IPS-11a (cell line): ENCODE measurements at regions not wholly inside any gene's neighbourhood (a gene's known extent, or its start where the extent isn't known, plus 50 kb on each side); places are given as distances from the start of the nearest gene placed in this dataset.
"Not testable (repeated sequence)": the region's sequence is repeated elsewhere in the genome, so short reads cannot be mapped to it uniquely, and the experiment has no call there.

Experiments used
- H3K4me3 ChIP-seq: one replicate; pipeline ENCODE4 v1.5.1; 2013; ENCODE audit warnings: low read depth, low read length, control low read depth

GRCh38 chr12:91505006-91505405, 322.4 kb upstream of the DCN start:
- H3K4me3 ChIP-seq, result no peak overlapping the region

GRCh38 chr12:91502208-91502607, 319.6 kb upstream of the DCN start:
- H3K4me3 ChIP-seq, result no peak overlapping the region

GRCh38 chr12:91496337-91496736, 313.7 kb upstream of the DCN start:
- no peak overlapping the region for H3K4me3 ChIP-seq

GRCh38 chr12:91493308-91493707, 310.7 kb upstream of the DCN start:
- H3K4me3 ChIP-seq, result no peak overlapping the region

- no peak overlapping the region for H3K4me3 ChIP-seq
Observed at GRCh38 chr12:91492648-91493047, 310.0 kb upstream of the DCN start.

GRCh38 chr12:91490667-91491311, 308.2 kb upstream of the DCN start:
- H3K4me3 ChIP-seq, result no peak overlapping the region

- no peak overlapping the region for H3K4me3 ChIP-seq
Observed at GRCh38 chr12:91483471-91483985, 300.9 kb upstream of the DCN start.

- no peak overlapping the region for H3K4me3 ChIP-seq
Observed at GRCh38 chr12:91482231-91482630, 299.6 kb upstream of the DCN start.

GRCh38 chr12:91478500-91478899, 295.9 kb upstream of the DCN start:
- no peak overlapping the region for H3K4me3 ChIP-seq

GRCh38 chr12:91467686-91468085, 285.1 kb upstream of the DCN start:
- H3K4me3 ChIP-seq, result no peak overlapping the region

GRCh38 chr12:91461061-91461460, 278.4 kb upstream of the DCN start:
- H3K4me3 ChIP-seq, result no peak overlapping the region

GRCh38 chr12:91460469-91460868, 277.9 kb upstream of the DCN start:
- no peak overlapping the region for H3K4me3 ChIP-seq

GRCh38 chr12:91455321-91455720, 272.7 kb upstream of the DCN start:
- H3K4me3 ChIP-seq, result no peak overlapping the region

- no peak overlapping the region for H3K4me3 ChIP-seq
Observed at GRCh38 chr12:91454179-91454578, 271.6 kb upstream of the DCN start.

- H3K4me3 ChIP-seq, result not testable (repeated sequence)
Observed at GRCh38 chr12:91452464-91452863, 269.8 kb upstream of the DCN start.

- no peak overlapping the region for H3K4me3 ChIP-seq
Observed at GRCh38 chr12:91441993-91442952, 259.7 kb upstream of the DCN start.

- no peak overlapping the region for H3K4me3 ChIP-seq
Observed at GRCh38 chr12:91441246-91441645, 258.6 kb upstream of the DCN start.

- H3K4me3 ChIP-seq, result no peak overlapping the region
Observed at GRCh38 chr12:91434081-91434480, 251.5 kb upstream of the DCN start.

- H3K4me3 ChIP-seq, result no peak overlapping the region
Observed at GRCh38 chr12:91432755-91433154, 250.1 kb upstream of the DCN start.

- H3K4me3 ChIP-seq, result no peak overlapping the region
Observed at GRCh38 chr12:91432089-91432488, 249.5 kb upstream of the DCN start.

GRCh38 chr12:91424506-91424905, 241.9 kb upstream of the DCN start:
- no peak overlapping the region for H3K4me3 ChIP-seq

- H3K4me3 ChIP-seq, result no peak overlapping the region
Observed at GRCh38 chr12:91423693-91424050, 241.1 kb upstream of the DCN start.
